SU-DHL-6 (cell line): ENCODE measurements at regions not wholly inside any gene's neighbourhood (a gene's known extent, or its start where the extent isn't known, plus 50 kb on each side); places are given as distances from the start of the nearest gene placed in this dataset.

Source experiments
- H2AFZ ChIP-seq: fragments of 200-600 bp; sonication (generic); 2 replicates; pipeline ENCODE4 v1.6.1; 2014; ENCODE audit warnings: low read depth, mild to moderate bottlenecking, moderate library complexity, mixed read lengths, antibody characterized with exemption, low read length; ENCODE audit not compliant: severe bottlenecking
- H3F3A ChIP-seq: fragments of 200-600 bp; shearing (Covaris generic); 2 replicates; pipeline ENCODE4 v1.6.0; 2016; ENCODE audit warnings: antibody characterized with exemption, mild to moderate bottlenecking; ENCODE audit not compliant: insufficient read depth
- H3K27ac ChIP-seq: fragments of 200-600 bp; sonication (generic); 2 replicates; pipeline ENCODE4 v1.5.1; 2016; ENCODE audit warnings: low read depth, mild to moderate bottlenecking, low read length, moderate library complexity, mixed read lengths
- H3K27me3 ChIP-seq: fragments of 200-600 bp; sonication (generic), shearing (Covaris generic); 2 replicates; pipeline ENCODE4 v1.6.0; 2014; ENCODE audit warnings: mild to moderate bottlenecking, low read length
- H3K36me3 ChIP-seq: fragments of 200-600 bp; sonication (generic); 2 replicates; pipeline ENCODE4 v1.6.1; 2014; ENCODE audit warnings: mild to moderate bottlenecking, low read length, mixed read lengths
- H3K4me2 ChIP-seq: fragments of 300-600, 200-600 bp; shearing (Covaris generic), sonication (generic); 2 replicates; pipeline ENCODE4 v1.6.0; 2014; ENCODE audit warnings: low read length, low read depth, mild to moderate bottlenecking; ENCODE audit not compliant: poor library complexity, severe bottlenecking
- H3K4me3 ChIP-seq: fragments of 200-600 bp; sonication (generic); 2 replicates; pipeline ENCODE4 v1.5.1; 2014; ENCODE audit warnings: antibody characterized with exemption, low read length, mild to moderate bottlenecking, mixed read lengths; ENCODE audit not compliant: insufficient read depth, poor library complexity, severe bottlenecking
- H3K79me2 ChIP-seq: fragments of 200-600 bp; sonication (generic); 2 replicates; pipeline ENCODE4 v1.6.1; 2014; ENCODE audit warnings: mild to moderate bottlenecking, low read length, moderate library complexity; ENCODE audit not compliant: insufficient read depth
- H3K9ac ChIP-seq: fragments of 200-600 bp; sonication (generic); 2 replicates; pipeline ENCODE4 v1.7.0; 2014; ENCODE audit warnings: mild to moderate bottlenecking, low read length
- H3K9me2 ChIP-seq: fragments of 200-600 bp; sonication (generic); replicated peaks from 2 replicates; pipeline ENCODE4 v1.6.1; 2014; ENCODE audit warnings: low read length; ENCODE audit not compliant: insufficient read depth
- H3K9me3 ChIP-seq: fragments of 200-600 bp; sonication (generic); 2 replicates; pipeline ENCODE4 v1.6.1; 2014; ENCODE audit warnings: low read length, mixed read lengths; ENCODE audit not compliant: insufficient read depth
- H4K20me1 ChIP-seq: fragments of 200-600 bp; sonication (generic); 2 replicates; pipeline ENCODE4 v1.6.1; 2014; ENCODE audit warnings: low read depth, mild to moderate bottlenecking, antibody characterized with exemption, low read length, moderate library complexity, mixed read lengths
- CTCF ChIP-seq: fragments of 200-600 bp; sonication (generic); IDR thresholded peaks from one replicate; pipeline ENCODE4 v1.5.1; 2017; ENCODE audit warnings: antibody characterized with exemption, mild to moderate bottlenecking, low read length, moderate library complexity; ENCODE audit not compliant: insufficient read depth, poor library complexity, severe bottlenecking
- EZH2phosphoT487 ChIP-seq: fragments of 200-600 bp; sonication (generic), shearing (Covaris generic); conservative IDR thresholded peaks from 2 replicates; pipeline ENCODE4 v1.6.1; 2018; ENCODE audit warnings: mild to moderate bottlenecking, antibody characterized with exemption, low read length, moderate library complexity, mixed read lengths

- Histone ChIP-seq H3K36me3 (no peaks in the 10 kb centered on the region), H3K27me3 (no peaks in the 10 kb centered on the region; the same call in 1 of the 2 replicates), H3K9me3 (peaks cover 17% of the 10 kb centered on the region; the same call in 1 of the 2 replicates), H4K20me1 (no peaks in the 10 kb centered on the region), H3K9ac (no peak overlapping the region), H3K4me3 (no peak overlapping the region), H3K9me2 (no peaks in the 10 kb centered on the region), H3F3A (no peaks in the 10 kb centered on the region), H3K4me2 (no peak overlapping the region), H3K27ac (no peak overlapping the region), H3K79me2 (no peaks in the 10 kb centered on the region), H2AFZ (no peak overlapping the region)
- TF ChIP-seq EZH2phosphoT487, result no peak
- no peak for TF ChIP-seq CTCF
These were observed 315.3 kb upstream of the AUTS2 start for GRCh38 chr7:69282946-69283345.

- Histone ChIP-seq H3K4me2 (no peak overlapping the region), H3K9ac (no peak overlapping the region), H3K9me2 (no peaks in the 10 kb centered on the region), H4K20me1 (no peaks in the 10 kb centered on the region), H3F3A (no peaks in the 10 kb centered on the region), H3K36me3 (no peaks in the 10 kb centered on the region), H3K4me3 (no peak overlapping the region), H2AFZ (no peak overlapping the region), H3K27ac (no peak overlapping the region), H3K27me3 (no peaks in the 10 kb centered on the region; the same call in 1 of the 2 replicates), H3K9me3 (peaks cover 17% of the 10 kb centered on the region; the same call in 1 of the 2 replicates), H3K79me2 (no peaks in the 10 kb centered on the region)
- no peak for TF ChIP-seq EZH2phosphoT487
- no peak for TF ChIP-seq CTCF
These were observed 314.9 kb upstream of the AUTS2 start for GRCh38 chr7:69283421-69283820.

DNA sequence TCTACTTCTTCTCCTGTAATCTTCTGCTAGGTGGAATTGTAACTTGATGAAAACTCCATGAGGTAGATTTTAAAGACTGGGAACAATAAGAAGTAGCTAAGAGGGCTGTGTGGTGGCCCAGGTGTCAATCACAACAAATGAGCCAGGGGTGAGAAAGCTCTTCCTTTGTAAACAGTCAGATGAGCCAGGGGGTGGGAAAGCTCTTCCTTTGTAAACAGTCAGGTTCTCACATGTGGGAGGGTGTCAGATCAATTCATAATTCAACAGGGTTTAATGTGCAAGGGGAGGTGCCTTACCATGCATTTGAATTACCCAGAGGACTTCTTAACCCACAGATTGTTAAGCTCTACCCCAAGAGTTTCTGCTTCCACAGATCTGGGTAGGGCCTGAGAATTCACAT is 312.4 kb upstream of the AUTS2 start:
- Histone ChIP-seq H3K4me2 (no peak overlapping the region), H4K20me1 (no peaks in the 10 kb centered on the region), H3F3A (no peaks in the 10 kb centered on the region), H3K4me3 (no peak overlapping the region), H3K9me2 (no peaks in the 10 kb centered on the region), H3K27ac (no peak overlapping the region), H3K27me3 (no peaks in the 10 kb centered on the region), H2AFZ (no peak overlapping the region), H3K36me3 (no peaks in the 10 kb centered on the region), H3K9me3 (peaks cover 13% of the 10 kb centered on the region; the same call in 1 of the 2 replicates), H3K79me2 (no peaks in the 10 kb centered on the region), H3K9ac (no peak overlapping the region)
- TF ChIP-seq CTCF (no peak), EZH2phosphoT487 (no peak)

GRCh38 chr7:69295977-69296376 is 302.3 kb upstream of the AUTS2 start:
- TF ChIP-seq EZH2phosphoT487, result no peak
- no peak for TF ChIP-seq CTCF
- Histone ChIP-seq H3F3A (no peaks in the 10 kb centered on the region), H3K9ac (no peak overlapping the region), H3K36me3 (no peaks in the 10 kb centered on the region), H2AFZ (no peak overlapping the region), H3K9me3 (no peaks in the 10 kb centered on the region), H3K27ac (no peak overlapping the region), H3K4me2 (no peak overlapping the region), H3K79me2 (no peaks in the 10 kb centered on the region), H4K20me1 (no peaks in the 10 kb centered on the region), H3K9me2 (no peaks in the 10 kb centered on the region), H3K27me3 (no peaks in the 10 kb centered on the region), H3K4me3 (no peak overlapping the region)
